HepG2 (cell line): ENCODE measurements at regions not wholly inside any gene's neighbourhood (a gene's known extent, or its start where the extent isn't known, plus 50 kb on each side); places are given as distances from the start of the nearest gene placed in this dataset.

Source experiments
- FOXA1 ChIP-seq, 2 experiments: fragments of 450-650 bp in 1 of 2; sonication (generic) in 1 of 2; formaldehyde crosslinking in 1 of 2; IDR thresholded peaks; 2 replicates each; pipeline versions ENCODE4 v1.4.0 to v1.6.1; 2016 to 2020; ENCODE audit warnings: missing genetic modification reagents in 1 of 2
- SCMH1 ChIP-seq: sonication (generic); formaldehyde crosslinking; IDR thresholded peaks from 2 replicates; pipeline ENCODE4 v1.9.0; 2021; ENCODE audit warnings: missing genetic modification reagents, mild to moderate bottlenecking, borderline replicate concordance
- U2AF1 ChIP-seq: fragments of 200-400 bp; formaldehyde crosslinking; optimal IDR thresholded peaks from 2 replicates; pipeline ENCODE3; 2017; ENCODE audit warnings: mild to moderate bottlenecking, low read depth, low read length
- ZFX ChIP-seq: sonication (generic); formaldehyde crosslinking; IDR thresholded peaks from 2 replicates; pipeline ENCODE4 v1.4.0; 2020; ENCODE audit warnings: mild to moderate bottlenecking, low read depth, missing genetic modification reagents, moderate library complexity
- ZNF501 ChIP-seq: sonication (generic); formaldehyde crosslinking; IDR thresholded peaks from 2 replicates; pipeline ENCODE4 v1.5.1; 2020; ENCODE audit warnings: mild to moderate bottlenecking, moderate library complexity, missing genetic modification reagents
- ZNF737 ChIP-seq: sonication (generic); formaldehyde crosslinking; IDR thresholded peaks from 2 replicates; pipeline ENCODE4 v1.5.0; 2020; ENCODE audit warnings: missing genetic modification reagents, mild to moderate bottlenecking, borderline replicate concordance
- TF ChIP-seq, protein P1 (sequence below): sonication (generic); formaldehyde crosslinking; IDR thresholded peaks from 2 replicates; pipeline ENCODE4 v1.8.1; 2023; ENCODE audit warnings: mild to moderate bottlenecking, inconsistent platforms, moderate library complexity, missing genetic modification reagents, borderline replicate concordance
- TF ChIP-seq, protein P2 (sequence below): IDR thresholded peaks from 2 replicates; pipeline ENCODE4 v1.6.1; 2016; ENCODE audit warnings: control low read depth

DNA sequence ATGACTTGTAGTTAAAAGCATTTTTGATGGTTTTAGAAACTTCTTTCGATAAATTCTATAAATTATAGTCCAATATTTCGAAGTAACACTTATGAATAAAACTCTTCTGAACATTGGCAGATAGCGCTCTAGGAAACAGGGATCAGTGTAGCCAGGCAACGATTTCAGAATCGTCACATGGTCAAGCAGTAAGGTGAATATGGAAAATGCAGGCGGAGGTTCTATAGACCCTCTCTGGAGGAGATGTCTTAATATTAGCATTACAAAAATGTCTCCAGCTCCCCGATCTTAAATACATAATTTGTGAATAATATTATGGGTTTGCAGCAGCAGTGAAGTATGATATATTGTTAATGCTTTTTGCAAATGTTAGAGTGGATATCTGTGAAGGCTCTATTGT, 310.3 kb downstream of the SS18 start:
- no peak for TF ChIP-seq U2AF1
- no peak for TF ChIP-seq FOXA1 (IDR thresholded peaks at IDR 0.05)
- no peak for TF ChIP-seq FOXA1 (CRISPR knock-in tag; IDR thresholded peaks at IDR 0.05)
- TF ChIP-seq, protein P1, sequence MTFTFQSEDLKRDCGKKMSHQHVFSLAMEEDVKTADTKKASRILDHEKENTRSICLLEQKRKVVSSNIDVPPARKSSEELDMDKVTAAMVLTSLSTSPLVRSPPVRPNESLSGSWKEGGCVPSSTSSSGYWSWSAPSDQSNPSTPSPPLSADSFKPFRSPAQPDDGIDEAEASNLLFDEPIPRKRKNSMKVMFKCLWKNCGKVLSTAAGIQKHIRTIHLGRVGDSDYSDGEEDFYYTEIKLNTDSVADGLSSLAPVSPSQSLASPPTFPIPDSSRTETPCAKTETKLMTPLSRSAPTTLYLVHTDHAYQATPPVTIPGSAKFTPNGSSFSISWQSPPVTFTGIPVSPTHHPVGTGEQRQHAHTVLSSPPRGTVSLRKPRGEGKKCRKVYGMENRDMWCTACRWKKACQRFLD (CRISPR knock-in tag) = no peak
- TF ChIP-seq ZNF501 = no peak
- no peak for TF ChIP-seq ZNF737 (CRISPR knock-in tag)
- TF ChIP-seq, protein P2, sequence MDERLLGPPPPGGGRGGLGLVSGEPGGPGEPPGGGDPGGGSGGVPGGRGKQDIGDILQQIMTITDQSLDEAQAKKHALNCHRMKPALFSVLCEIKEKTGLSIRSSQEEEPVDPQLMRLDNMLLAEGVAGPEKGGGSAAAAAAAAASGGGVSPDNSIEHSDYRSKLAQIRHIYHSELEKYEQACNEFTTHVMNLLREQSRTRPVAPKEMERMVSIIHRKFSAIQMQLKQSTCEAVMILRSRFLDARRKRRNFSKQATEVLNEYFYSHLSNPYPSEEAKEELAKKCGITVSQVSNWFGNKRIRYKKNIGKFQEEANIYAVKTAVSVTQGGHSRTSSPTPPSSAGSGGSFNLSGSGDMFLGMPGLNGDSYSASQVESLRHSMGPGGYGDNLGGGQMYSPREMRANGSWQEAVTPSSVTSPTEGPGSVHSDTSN (CRISPR knock-in tag) = no peak
- TF ChIP-seq ZFX (CRISPR knock-in tag) = no peak
- no peak for TF ChIP-seq SCMH1 (CRISPR knock-in tag)
